Transverse colon (tissue), 4 donors: ENCODE measurements at regions not wholly inside any gene's neighbourhood (a gene's known extent, or its start where the extent isn't known, plus 50 kb on each side); places are given as distances from the start of the nearest gene placed in this dataset.

Experiments
- DNase-seq: peaks from one replicate; pipeline ENCODE4 v3.0.0-alpha.2; 2019
- H3K27ac ChIP-seq, 4 donors: fragments of 200-600 bp; sonication (generic); 2 replicates each; pipeline ENCODE4 v1.5.1; 2016 to 2018; ENCODE audit warnings: inconsistent platforms in 4 of 4
- H3K27me3 ChIP-seq: fragments of 200-600 bp; sonication (generic); 2 replicates; pipeline ENCODE4 v1.5.1; 2017; ENCODE audit warnings: inconsistent platforms
- H3K36me3 ChIP-seq, 4 donors: fragments of 200-600 bp; sonication (generic); 2 replicates each; pipeline ENCODE4 v1.5.1; 2017 to 2019; ENCODE audit warnings: inconsistent platforms in 4 of 4
- H3K4me1 ChIP-seq, 4 donors: fragments of 200-600 bp; sonication (generic); 2 replicates each; pipeline ENCODE4 v1.5.1; 2017 to 2020; ENCODE audit warnings: inconsistent platforms in 4 of 4
- H3K4me3 ChIP-seq, 4 donors: fragments of 200-600 bp; sonication (generic); 1 replicate in 1 of 4; 2 replicates in 3 of 4; pipeline versions ENCODE4 v1.5.1 to v1.6.1; 2017 to 2019; ENCODE audit warnings: inconsistent platforms in 4 of 4
- H3K9me3 ChIP-seq, 2 donors: fragments of 200-600 bp; sonication (generic); 2 replicates each; pipeline ENCODE4 v1.5.1; 2017 to 2019; ENCODE audit warnings: inconsistent platforms in 2 of 2
- CTCF ChIP-seq, 5 experiments: fragments of 200-600 bp in 3 of 5; fragments of 450-650 bp in 2 of 5; sonication (generic) in 3 of 5; IDR thresholded peaks; 1 replicate in 2 of 5; 2 replicates in 3 of 5; pipeline ENCODE4 v1.5.1; 2016 to 2017; ENCODE audit warnings: antibody characterized with exemption in 5 of 5, inconsistent platforms in 3 of 5, mild to moderate bottlenecking in 2 of 5, moderate library complexity in 1 of 5
- EP300 ChIP-seq: sonication (generic); formaldehyde crosslinking; IDR thresholded peaks from one replicate; pipeline ENCODE4 v1.6.1; 2017; ENCODE audit warnings: antibody characterized with exemption, low read depth
- POLR2A ChIP-seq: fragments of 450-650 bp; IDR thresholded peaks from one replicate; pipeline ENCODE4 v1.6.1; 2016; ENCODE audit warnings: antibody characterized with exemption, mild to moderate bottlenecking, moderate library complexity
- POLR2AphosphoS5 ChIP-seq, 3 donors: sonication (generic); formaldehyde crosslinking; IDR thresholded peaks; one replicate each; pipeline ENCODE4 v1.6.1; 2016; ENCODE audit warnings: antibody characterized with exemption in 3 of 3
- WGBS, 2 donors: methylation state at CpG; one replicate each; pipeline ENCODE4 v1.1.5; 2018; ENCODE audit warnings: low coverage in 1 of 2; 5-methylcytosine and 5-hydroxymethylcytosine counted together
- in situ Hi-C, 4 donors: fragments of 200-750 bp; cut with MboI; loops; one replicate each; pipeline versions ENCODE4 v1.15.0 to v1.15.1; 2017; ENCODE audit warnings: low sequenced_read_pairs in 3 of 4, low pct_ligation_motif_present in 1 of 4, low pct_unique_long_range_greater_than_20kb in 1 of 4
- intact Hi-C: fragments of 100-400 bp; cut with DNase I; formaldehyde crosslinking; loops from one replicate; pipeline ENCODE4 v1.15.1; 2023; ENCODE audit warnings: low total_unique reads

GRCh38 chr6:168981187-168981586 lies 272.5 kb downstream of the THBS2 start:
- in situ Hi-C loops (no loop called here), intact Hi-C loops (no loop called here)
- DNase-seq, result no peak
- WGBS, 2 donors, result 68 to 71% methylated on average over 2 of the region's 2 CpGs
- Histone ChIP-seq H3K4me3 (no peak overlapping the region), H3K27me3 (no peaks in the 10 kb centered on the region), H3K27ac (no peak overlapping the region), H3K36me3 (no peaks in the 10 kb centered on the region), H3K9me3 (no peaks in the 10 kb centered on the region), H3K4me1 (no peaks in the 10 kb centered on the region)
- TF ChIP-seq POLR2AphosphoS5 (IDR thresholded peaks at IDR 0.05) (no peak), EP300 (no peak), POLR2A (no peak), CTCF (IDR thresholded peaks at IDR 0.05) (no peak)

GRCh38 chr6:168979254-168979653 lies 274.4 kb downstream of the THBS2 start:
- Histone ChIP-seq H3K4me1 (no peaks in the 10 kb centered on the region), H3K4me3 (no peak overlapping the region), H3K9me3 (no peaks in the 10 kb centered on the region), H3K36me3 (no peaks in the 10 kb centered on the region), H3K27me3 (no peaks in the 10 kb centered on the region), H3K27ac (no peak overlapping the region)
- in situ Hi-C loops, result no loop called here
- no peak for DNase-seq
- WGBS, 2 donors, result 62 to 64% methylated on average over 3 of the region's 3 CpGs
- no peak for TF ChIP-seq POLR2AphosphoS5 (IDR thresholded peaks at IDR 0.05)
- no peak for TF ChIP-seq EP300
- no peak for TF ChIP-seq CTCF (IDR thresholded peaks at IDR 0.05)
- TF ChIP-seq POLR2A, result no peak
- intact Hi-C loops, result no loop called here

DNA sequence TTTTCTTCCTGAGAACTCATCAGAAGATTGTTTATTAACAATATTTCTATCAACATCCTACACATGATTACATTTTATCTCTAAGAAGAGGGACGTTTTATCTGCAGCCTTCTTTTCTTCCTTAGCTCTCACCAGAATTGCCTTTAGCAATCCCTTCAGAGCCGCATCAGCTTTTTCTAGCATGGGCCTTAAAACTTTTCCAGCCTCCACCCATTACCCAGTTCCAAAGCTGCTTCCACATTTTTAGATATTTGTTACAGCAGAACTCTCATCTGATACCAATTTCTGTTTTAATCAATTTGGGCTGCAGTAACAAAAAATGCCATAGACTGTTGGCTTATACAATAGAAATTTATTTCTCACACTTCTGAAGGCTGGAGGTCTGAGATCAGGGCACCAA lies 281.5 kb downstream of the THBS2 start:
- H3K4me1 ChIP-seq, result no peaks in the 10 kb centered on the region
- H3K9me3 ChIP-seq, result no peaks in the 10 kb centered on the region
- no peak for DNase-seq
- WGBS, 2 donors, result 64 to 80% methylated on average over 2 of the region's 2 CpGs
- intact Hi-C loops (no loop called here), in situ Hi-C loops (no loop called here)
- TF ChIP-seq POLR2AphosphoS5 (IDR thresholded peaks at IDR 0.05) (no peak), CTCF (IDR thresholded peaks at IDR 0.05) (no peak), EP300 (no peak), POLR2A (no peak)
- no peaks in the 10 kb centered on the region for H3K27me3 ChIP-seq
- no peaks in the 10 kb centered on the region for H3K36me3 ChIP-seq
- H3K4me3 ChIP-seq, result no peak overlapping the region
- H3K27ac ChIP-seq, result no peak overlapping the region

DNA sequence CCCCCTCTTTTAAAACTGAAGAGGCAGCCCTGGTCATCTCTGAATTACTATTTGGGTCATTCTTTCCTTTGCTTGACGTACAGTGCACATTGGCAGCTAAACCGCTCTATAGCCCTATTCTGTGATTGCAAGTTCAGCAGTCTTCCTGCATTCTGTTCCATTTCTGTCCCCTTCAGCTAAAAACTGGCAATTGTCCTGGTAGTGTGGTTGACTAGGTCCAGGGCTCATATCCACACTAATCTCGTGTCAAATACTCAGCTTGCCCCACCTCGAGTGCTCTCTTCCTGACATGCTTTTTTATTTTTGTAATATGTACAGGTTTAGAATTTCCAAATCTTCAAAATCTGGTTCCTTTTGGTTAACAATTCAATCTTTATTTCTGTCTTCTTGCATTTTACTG lies 282.1 kb downstream of the THBS2 start:
- 82 to 83% methylated on average over 1 to 4 of the region's 4 CpGs for WGBS, 2 donors
- no peaks in the 10 kb centered on the region for H3K9me3 ChIP-seq
- H3K36me3 ChIP-seq, result no peaks in the 10 kb centered on the region
- no peak for TF ChIP-seq POLR2A
- DNase-seq, result no peak
- H3K27me3 ChIP-seq, result no peaks in the 10 kb centered on the region
- intact Hi-C loops (no loop called here), in situ Hi-C loops (no loop called here)
- H3K4me3 ChIP-seq, result no peak overlapping the region
- H3K27ac ChIP-seq, result no peak overlapping the region
- no peaks in the 10 kb centered on the region for H3K4me1 ChIP-seq

GRCh38 chr6:168968801-168969200 lies 284.8 kb downstream of the THBS2 start:
- no peak for DNase-seq
- Histone ChIP-seq H3K27ac (peak overlapping the region in 1 of 4 donors; percentile 0), H3K27me3 (no peaks in the 10 kb centered on the region), H3K4me3 (no peak overlapping the region), H3K4me1 (no peaks in the 10 kb centered on the region), H3K9me3 (no peaks in the 10 kb centered on the region), H3K36me3 (no peaks in the 10 kb centered on the region)
- intact Hi-C loops (no loop called here), in situ Hi-C loops (no loop called here)
- TF ChIP-seq POLR2A (no peak), EP300 (no peak), CTCF (IDR thresholded peaks at IDR 0.05) (no peak), POLR2AphosphoS5 (IDR thresholded peaks at IDR 0.05) (no peak)
- WGBS, 2 donors, result 86 to 96% methylated on average over 3 of the region's 3 CpGs
